Dedifferentiated amniotic fluid mesenchymal stem cell (primary cell): ENCODE measurements at regions not wholly inside any gene's neighbourhood (a gene's known extent, or its start where the extent isn't known, plus 50 kb on each side); places are given as distances from the start of the nearest gene placed in this dataset.

Experiments
- DNase-seq: peaks from one replicate; pipeline ENCODE4 v3.0.0-alpha.2; 2016; ENCODE audit errors: extremely low spot score

GRCh38 chr2:181149056-181149455 is 168.7 kb downstream of the UBE2E3 start:
- no peak for DNase-seq

GRCh38 chr2:181152226-181152625 is 171.8 kb downstream of the UBE2E3 start:
- no peak for DNase-seq

GRCh38 chr2:181152701-181153100 is 172.3 kb downstream of the UBE2E3 start:
- peak; percentile 51 for DNase-seq

- DNase-seq: no peak
Measured at GRCh38 chr2:181153886-181154285, 173.5 kb downstream of the UBE2E3 start.

- no peak for DNase-seq
Measured at GRCh38 chr2:181157326-181157725, 176.9 kb downstream of the UBE2E3 start.

- DNase-seq: peak; percentile 15
Measured at GRCh38 chr2:181158427-181158826, 178.0 kb downstream of the UBE2E3 start.

GRCh38 chr2:181161615-181162014 is 181.2 kb downstream of the UBE2E3 start:
- DNase-seq: no peak

- no peak for DNase-seq
Measured at GRCh38 chr2:181163139-181163538, 182.7 kb downstream of the UBE2E3 start.

- DNase-seq: no peak
Measured at GRCh38 chr2:181163691-181164090, 183.3 kb downstream of the UBE2E3 start.

- no peak for DNase-seq
Measured at GRCh38 chr2:181164699-181165098, 184.3 kb downstream of the UBE2E3 start.

- no peak for DNase-seq
Measured at GRCh38 chr2:181165199-181165868, 184.9 kb downstream of the UBE2E3 start.

GRCh38 chr2:181169503-181169902 is 189.1 kb downstream of the UBE2E3 start:
- DNase-seq: no peak

- DNase-seq: no peak
Measured at GRCh38 chr2:181170256-181170655, 189.9 kb downstream of the UBE2E3 start.

GRCh38 chr2:181172676-181173075 is 192.3 kb downstream of the UBE2E3 start:
- DNase-seq: no peak

- peak; percentile 48 for DNase-seq
Measured at GRCh38 chr2:181174611-181175580, 194.5 kb downstream of the UBE2E3 start.

- no peak for DNase-seq
Measured at GRCh38 chr2:181176540-181176939, 196.1 kb downstream of the UBE2E3 start.

- no peak for DNase-seq
Measured at GRCh38 chr2:181177376-181177775, 197.0 kb downstream of the UBE2E3 start.

- no peak for DNase-seq
Measured at GRCh38 chr2:181178130-181178529, 197.7 kb downstream of the UBE2E3 start.

- no peak for DNase-seq
Measured at GRCh38 chr2:181178823-181179412, 198.5 kb downstream of the UBE2E3 start.

GRCh38 chr2:181183878-181184542 is 203.6 kb downstream of the UBE2E3 start:
- no peak for DNase-seq

- no peak for DNase-seq
Measured at GRCh38 chr2:181185421-181185820, 205.0 kb downstream of the UBE2E3 start.

GRCh38 chr2:181185948-181186347 is 205.5 kb downstream of the UBE2E3 start:
- DNase-seq: no peak
